ENCODE measurements at regions not wholly inside any gene's neighbourhood (a gene's known extent, or its start where the extent isn't known, plus 50 kb on each side); places are given as distances from the start of the nearest gene placed in this dataset.

DNA sequence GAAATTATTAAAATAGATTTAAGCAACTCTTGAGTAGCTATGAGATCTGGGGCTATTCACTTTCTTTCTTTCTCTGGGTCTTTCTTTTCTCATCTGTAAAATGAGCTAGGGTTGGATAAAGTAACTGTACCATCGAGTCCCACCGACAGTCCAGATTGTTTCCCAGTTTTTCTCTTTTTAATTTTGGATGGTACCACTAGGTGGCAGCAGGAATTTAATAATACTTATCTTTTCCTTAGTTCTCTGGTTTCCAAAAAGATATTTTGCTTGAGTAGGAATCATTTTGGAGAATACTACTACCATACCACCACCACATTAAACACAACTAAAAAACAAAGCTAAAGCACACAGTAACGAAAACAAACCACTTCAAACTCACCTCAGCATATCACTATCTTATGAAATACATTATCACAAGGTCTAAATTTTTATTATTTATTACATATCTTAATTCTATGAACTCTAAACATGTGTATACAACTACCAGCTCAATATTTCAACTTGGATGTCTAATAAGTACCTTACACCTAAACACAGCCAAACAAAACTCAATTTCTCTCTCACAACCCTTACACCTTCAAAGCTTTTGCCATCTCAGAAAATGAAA lies 584.0 kb downstream of the KCNA4 start:
- Mint-ChIP-seq H3K9me3 (ENCODE audit: unreplicated experiment) (peaks cover 7% of the 10 kb centered on the region), H3K4me1 (ENCODE audit: insufficient read depth, unreplicated experiment) (peaks cover 8% of the 10 kb centered on the region), H3K27ac (ENCODE audit: low read depth, unreplicated experiment) (no peak overlapping the region), H3K27me3 (ENCODE audit: insufficient read depth, unreplicated experiment) (no peaks in the 10 kb centered on the region), H3K36me3 (ENCODE audit: insufficient read depth, unreplicated experiment) (no peaks in the 10 kb centered on the region), H3K4me3 (ENCODE audit: unreplicated experiment) (no peak overlapping the region)
- intact Hi-C loops (cut with micrococcal nuclease), result loop anchor here (1.0 to 10.0 kb wide), 4 partner anchors 709 to 1738 kb away; no protein-coding TSS in a partner anchor
- POLR2A ChIA-PET, result interaction anchor here (1.0 to 1.9 kb wide), 3 partner anchors 10 to 890 kb away, joined by 3 to 5 read pairs (median 4); partner anchors contain the start of gene ARL14EP
- peak; percentile 69 for TF ChIP-seq CTCF (IDR thresholded peaks at IDR 0.05; ENCODE audit: unreplicated experiment)
- DNase-seq (ENCODE audit: unreplicated experiment), result peak; percentile 47
- CTCF ChIA-PET, result interaction anchor here (0.5 to 3.8 kb wide), 60 partner anchors 8 to 1794 kb away, joined by 3 to 46 read pairs (median 4); no protein-coding TSS in a partner anchor
- BruUV-seq (replicated peaks), result no TSS peak

- TF ChIP-seq CTCF (IDR thresholded peaks at IDR 0.05; ENCODE audit: unreplicated experiment), result no peak
- H3K27ac Mint-ChIP-seq (ENCODE audit: low read depth, unreplicated experiment), result no peak overlapping the region
- no peak for DNase-seq (ENCODE audit: unreplicated experiment)
- POLR2A ChIA-PET, result no interaction called here
- no peak overlapping the region for H3K4me3 Mint-ChIP-seq (ENCODE audit: unreplicated experiment)
- no peaks in the 10 kb centered on the region for H3K4me1 Mint-ChIP-seq (ENCODE audit: insufficient read depth, unreplicated experiment)
- H3K9me3 Mint-ChIP-seq (ENCODE audit: unreplicated experiment), result no peaks in the 10 kb centered on the region
- CTCF ChIA-PET, result interaction anchor here (0.7 kb wide), 1 partner anchor 726 kb away, joined by 3 read pairs; no protein-coding TSS in a partner anchor
- no TSS peak for BruUV-seq (replicated peaks)
- H3K27me3 Mint-ChIP-seq (ENCODE audit: insufficient read depth, unreplicated experiment), result no peaks in the 10 kb centered on the region
- H3K36me3 Mint-ChIP-seq (ENCODE audit: insufficient read depth, unreplicated experiment), result peaks cover 7% of the 10 kb centered on the region
- intact Hi-C loops (cut with micrococcal nuclease), result no loop called here
These were observed 611.5 kb downstream of the KCNA4 start for GRCh38 chr11:29405305-29405704.

- H3K36me3 Mint-ChIP-seq (ENCODE audit: insufficient read depth, unreplicated experiment), result no peaks in the 10 kb centered on the region
- CTCF ChIA-PET, result interaction anchor here (1.1 kb wide), 1 partner anchor 136 kb away, joined by 3 read pairs; no protein-coding TSS in a partner anchor
- H3K4me3 Mint-ChIP-seq (ENCODE audit: unreplicated experiment), result no peak overlapping the region
- no peak overlapping the region for H3K27ac Mint-ChIP-seq (ENCODE audit: low read depth, unreplicated experiment)
- POLR2A ChIA-PET, result interaction anchor here (0.8 kb wide), 1 partner anchor 965 kb away, joined by 3 read pairs; no protein-coding TSS in a partner anchor
- H3K9me3 Mint-ChIP-seq (ENCODE audit: unreplicated experiment), result peaks cover 8% of the 10 kb centered on the region
- H3K4me1 Mint-ChIP-seq (ENCODE audit: insufficient read depth, unreplicated experiment), result no peaks in the 10 kb centered on the region
- no peak for TF ChIP-seq CTCF (IDR thresholded peaks at IDR 0.05; ENCODE audit: unreplicated experiment)
- intact Hi-C loops (cut with micrococcal nuclease), result no loop called here
- H3K27me3 Mint-ChIP-seq (ENCODE audit: insufficient read depth, unreplicated experiment), result no peaks in the 10 kb centered on the region
- DNase-seq (ENCODE audit: unreplicated experiment), result no peak
- no TSS peak for BruUV-seq (replicated peaks)
These were observed 621.2 kb downstream of the KCNA4 start for GRCh38 chr11:29395555-29396072.

- no peaks in the 10 kb centered on the region for H3K4me1 Mint-ChIP-seq (ENCODE audit: insufficient read depth, unreplicated experiment)
- CTCF ChIA-PET, result interaction anchor here (0.6 to 1.4 kb wide), 2 partner anchors 47 to 740 kb away, joined by 4 read pairs; no protein-coding TSS in a partner anchor
- intact Hi-C loops (cut with micrococcal nuclease), result no loop called here
- no peak overlapping the region for H3K27ac Mint-ChIP-seq (ENCODE audit: low read depth, unreplicated experiment)
- H3K27me3 Mint-ChIP-seq (ENCODE audit: insufficient read depth, unreplicated experiment), result no peaks in the 10 kb centered on the region
- H3K9me3 Mint-ChIP-seq (ENCODE audit: unreplicated experiment), result no peaks in the 10 kb centered on the region
- DNase-seq (ENCODE audit: unreplicated experiment), result no peak
- no peaks in the 10 kb centered on the region for H3K36me3 Mint-ChIP-seq (ENCODE audit: insufficient read depth, unreplicated experiment)
- BruUV-seq (replicated peaks), result no TSS peak
- POLR2A ChIA-PET, result no interaction called here
- no peak for TF ChIP-seq CTCF (IDR thresholded peaks at IDR 0.05; ENCODE audit: unreplicated experiment)
- H3K4me3 Mint-ChIP-seq (ENCODE audit: unreplicated experiment), result no peak overlapping the region
These were observed 627.0 kb downstream of the KCNA4 start for GRCh38 chr11:29389793-29390192.
